Heart left ventricle (tissue), 13 donors: ENCODE measurements at regions not wholly inside any gene's neighbourhood (a gene's known extent, or its start where the extent isn't known, plus 50 kb on each side); places are given as distances from the start of the nearest gene placed in this dataset.

Experiments
- POLR2A ChIP-seq, 2 donors: fragments of 450-650 bp; IDR thresholded peaks; one replicate each; pipeline ENCODE4 v1.6.1; 2017; ENCODE audit warnings: antibody characterized with exemption in 2 of 2, mild to moderate bottlenecking in 2 of 2, moderate library complexity in 2 of 2
- TF ChIP-seq, protein P1 (sequence below), 12 donors: fragments of 200-600 bp; sonication (generic) in 4 of 12; IDR thresholded peaks; one replicate each; pipeline versions ENCODE4 v1.5.0 to v1.8.0; 2018 to 2022; ENCODE audit warnings: antibody characterized with exemption in 12 of 12, mild to moderate bottlenecking in 5 of 12
- donor health status: ischemic (EF 13 %, LVEDD 7.1; RV severe dilation, severe dysfunction).
- donor health status: DM: no; HTN: yes; CAD: no.
- donor health status: DM: no; HTN: no; CAD: no.
- donor health status: ischemic (EF 25% LVEDD 6.9; RV normal size, moderate dysfunction).
- donor health status: ischemic (EF 25% LVEDD 5.7; RV mildly dilated, moderate dysfunction).
- donor health status: ischemic (EF 35%, LVEDD 5.7; RV mildly dilated, moderate dysfunction).
- donor health status: nonischemic (EF 11% LVEDD 7.7; RV severe dilation, severe dysfunction).
- donor health status: DM: yes; HTN: yes; CAD: no.
- donor health status: PGD.
- donor health status: ischemic (EF 29% LVEDD 5.4; RV normal size, mild dysfunction).
- donor health status: nonischemic (EF 23%, LVEDD 6.1; RV moderate dilation, normal function).

DNA sequence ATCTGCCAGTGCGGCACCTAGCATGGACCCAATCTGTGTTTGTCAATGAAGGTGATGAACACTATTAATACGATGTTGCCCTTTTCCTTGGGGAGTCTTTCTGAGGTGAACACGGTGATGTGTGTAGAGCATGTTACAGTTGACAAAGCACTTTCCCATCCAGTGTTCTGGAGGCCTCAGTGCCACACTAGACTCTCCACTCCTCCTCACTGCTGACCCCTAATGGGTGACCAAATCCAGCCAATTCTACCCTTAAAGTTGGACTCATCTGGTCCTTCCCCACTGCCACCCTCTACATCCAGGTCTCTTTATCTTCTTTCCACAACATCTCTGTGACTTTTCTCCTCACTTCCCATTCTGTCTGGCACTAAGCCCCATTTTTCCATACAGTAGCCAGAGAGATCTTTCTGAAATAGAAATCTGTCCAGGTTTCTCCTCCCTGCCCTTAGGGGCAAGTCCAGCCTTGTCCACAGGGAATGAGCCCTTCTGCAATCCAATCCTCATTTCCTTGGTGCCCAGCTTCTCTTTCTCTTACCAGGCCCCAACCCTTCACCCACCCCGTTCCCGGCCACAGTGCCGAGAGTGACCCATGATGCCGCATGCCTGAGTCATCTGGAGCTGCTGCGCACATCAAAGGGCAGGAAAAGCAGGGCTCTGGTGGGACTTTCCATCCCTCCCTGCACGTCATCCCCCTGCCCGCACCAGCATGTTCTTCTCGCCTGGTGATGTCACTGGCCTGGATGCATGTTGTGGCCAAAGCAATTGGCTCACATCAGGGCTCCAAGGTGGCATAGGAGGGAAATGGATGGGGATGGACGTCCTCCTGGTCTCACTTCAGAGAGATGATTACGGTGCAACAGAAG, 64.2 kb downstream of the RASSF10 start:
- TF ChIP-seq, protein P1, sequence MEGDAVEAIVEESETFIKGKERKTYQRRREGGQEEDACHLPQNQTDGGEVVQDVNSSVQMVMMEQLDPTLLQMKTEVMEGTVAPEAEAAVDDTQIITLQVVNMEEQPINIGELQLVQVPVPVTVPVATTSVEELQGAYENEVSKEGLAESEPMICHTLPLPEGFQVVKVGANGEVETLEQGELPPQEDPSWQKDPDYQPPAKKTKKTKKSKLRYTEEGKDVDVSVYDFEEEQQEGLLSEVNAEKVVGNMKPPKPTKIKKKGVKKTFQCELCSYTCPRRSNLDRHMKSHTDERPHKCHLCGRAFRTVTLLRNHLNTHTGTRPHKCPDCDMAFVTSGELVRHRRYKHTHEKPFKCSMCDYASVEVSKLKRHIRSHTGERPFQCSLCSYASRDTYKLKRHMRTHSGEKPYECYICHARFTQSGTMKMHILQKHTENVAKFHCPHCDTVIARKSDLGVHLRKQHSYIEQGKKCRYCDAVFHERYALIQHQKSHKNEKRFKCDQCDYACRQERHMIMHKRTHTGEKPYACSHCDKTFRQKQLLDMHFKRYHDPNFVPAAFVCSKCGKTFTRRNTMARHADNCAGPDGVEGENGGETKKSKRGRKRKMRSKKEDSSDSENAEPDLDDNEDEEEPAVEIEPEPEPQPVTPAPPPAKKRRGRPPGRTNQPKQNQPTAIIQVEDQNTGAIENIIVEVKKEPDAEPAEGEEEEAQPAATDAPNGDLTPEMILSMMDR (IDR thresholded peaks at IDR 0.05) = no peak
- TF ChIP-seq POLR2A (IDR thresholded peaks at IDR 0.05) = no peak
